ENCODE measurements at regions not wholly inside any gene's neighbourhood (a gene's known extent, or its start where the extent isn't known, plus 50 kb on each side); places are given as distances from the start of the nearest gene placed in this dataset.

GRCh38 chr3:72590732-72591221, 257.5 kb downstream of the SHQ1 start:
- H3K9me3 Mint-ChIP-seq, result no peaks in the 10 kb centered on the region; a peak in 3 of 5 replicates
- H3K4me1 ChIP-seq (ENCODE audit: insufficient read depth, low read length), result no peaks in the 10 kb centered on the region
- no peak overlapping the region for H3K56ac ChIP-seq (ENCODE audit: insufficient read length, low read depth, low read length)
- peak overlapping the region in 1 of 2 experiments; percentile 15; a peak in 1 of 5 replicates for H3K4me3 Mint-ChIP-seq
- H3K4ac ChIP-seq (ENCODE audit: low read depth, low read length), result no peak overlapping the region
- no peak for TF ChIP-seq CTCF (conservative IDR thresholded peaks at IDR 0.05)
- no peaks in the 10 kb centered on the region for H3K36me3 Mint-ChIP-seq (ENCODE audit: insufficient read depth in 1 of 3, low read depth in 3 of 3)
- no peak overlapping the region for H4K5ac ChIP-seq (ENCODE audit: insufficient read length, low read depth, low read length)
- no peak for DNase-seq
- H3K14ac ChIP-seq (ENCODE audit: insufficient read depth, low read length), result no peak overlapping the region; the same call in 1 of the 2 replicates
- no peak overlapping the region for H3K18ac ChIP-seq (ENCODE audit: insufficient read length, low read depth, low read length)
- peaks cover 48% of the 10 kb centered on the region for H3K27me3 Mint-ChIP-seq (ENCODE audit: low read depth)
- H3K9me3 ChIP-seq (ENCODE audit: control insufficient read depth, low read depth, low read length), result no peaks in the 10 kb centered on the region
- peaks cover 24 to 35% of the 10 kb centered on the region in 2 experiments for H3K4me1 Mint-ChIP-seq
- no peaks in the 10 kb centered on the region for H3K23me2 ChIP-seq (ENCODE audit: insufficient read length, low read depth, low read length, poor library complexity, severe bottlenecking)
- H3K79me1 ChIP-seq (ENCODE audit: insufficient read depth, low read depth, low read length, poor library complexity, severe bottlenecking), result no peaks in the 10 kb centered on the region
- no peak overlapping the region for H2AFZ ChIP-seq (ENCODE audit: low read length)
- H3K27ac ChIP-seq (ENCODE audit: insufficient read length, low read depth, low read length), result no peak overlapping the region
- H3K27me3 ChIP-seq (ENCODE audit: insufficient read depth, low read length), result no peaks in the 10 kb centered on the region
- no peak overlapping the region; a peak in 1 of 7 replicates for H3K27ac Mint-ChIP-seq
- H3T11ph ChIP-seq (ENCODE audit: low read length), result no peak overlapping the region
- H4K8ac ChIP-seq (replicated peaks; ENCODE audit: insufficient read length, low read depth, low read length), result no peak overlapping the region
- H2AK5ac ChIP-seq (ENCODE audit: insufficient read length, low read length), result no peak overlapping the region
- no peak overlapping the region for H2BK15ac ChIP-seq (ENCODE audit: low read depth, low read length)
- no peak overlapping the region for H3K4me2 ChIP-seq (ENCODE audit: insufficient read depth, insufficient read length, low read length)
- H4K20me1 ChIP-seq (ENCODE audit: control insufficient read depth, insufficient read depth, insufficient read length), result no peaks in the 10 kb centered on the region
- no peak overlapping the region for H4K91ac ChIP-seq (ENCODE audit: insufficient read length, low read depth, low read length)
- H3K23ac ChIP-seq (ENCODE audit: insufficient read length, low read depth, low read length), result no peak overlapping the region
- no peak overlapping the region for H2BK12ac ChIP-seq (ENCODE audit: insufficient read length, low read depth, low read length)
- H3K9ac ChIP-seq (ENCODE audit: extremely low read depth, insufficient read length, low read length), result no peak overlapping the region
- H2BK5ac ChIP-seq (ENCODE audit: insufficient read length, low read length), result no peak overlapping the region
- no CpG with 5 or more reads among the region's 12 CpGs for WGBS (ENCODE audit: extremely low coverage, insufficient read length, low lambda C conversion rate)
- no peak overlapping the region for H2BK20ac ChIP-seq (ENCODE audit: low read depth, low read length, poor library complexity, severe bottlenecking)
- H3K79me2 ChIP-seq (ENCODE audit: insufficient read depth, low read length), result no peaks in the 10 kb centered on the region
- no peak overlapping the region for H2BK120ac ChIP-seq (ENCODE audit: low read depth, low read length, poor library complexity, severe bottlenecking)

Measured in H9 (cell line).